ENCODE measurements at regions not wholly inside any gene's neighbourhood (a gene's known extent, or its start where the extent isn't known, plus 50 kb on each side); places are given as distances from the start of the nearest gene placed in this dataset.

GRCh38 chr10:37015498-37015897 lies 109.9 kb upstream of the ANKRD30A start:
- 47% methylated on average over 2 of the region's 2 CpGs; no CpG with 5 or more reads in 1 of the 2 experiments for WGBS, 2 experiments (ENCODE audit: extremely low coverage in 1 of 2, insufficient coverage in 1 of 2, insufficient read length in 1 of 2, insufficient replicate concordance in 2 of 2, low coverage in 1 of 2, low lambda C conversion rate in 2 of 2, missing lambda C conversion rate in 1 of 2)
- H3K79me2 ChIP-seq (ENCODE audit: control insufficient read depth in 1 of 2, insufficient read depth in 2 of 2, low read length in 2 of 2), result no peaks in the 10 kb centered on the region
- H3K56ac ChIP-seq (replicated peaks; ENCODE audit: insufficient read length, low read depth, low read length), result no peak overlapping the region
- FAIRE-seq (no peak), DNase-seq (ENCODE audit: low read depth in 1 of 2, low spot score in 2 of 2) (no peak)
- H3K4me3 ChIP-seq (ENCODE audit: extremely low read depth in 1 of 4, insufficient read depth in 2 of 4, low read depth in 3 of 4, low read length in 4 of 4), result no peak overlapping the region
- H2BK5ac ChIP-seq (ENCODE audit: low read depth, low read length), result no peak overlapping the region
- no peak overlapping the region for H2BK15ac ChIP-seq (ENCODE audit: low read length)
- H3K23ac ChIP-seq (ENCODE audit: insufficient read length), result no peak overlapping the region
- H4K91ac ChIP-seq (replicated peaks; ENCODE audit: insufficient read length, low read length), result no peak overlapping the region
- no peaks in the 10 kb centered on the region for H3K36me3 ChIP-seq (ENCODE audit: control insufficient read depth in 2 of 4, insufficient read depth in 4 of 4, low read length in 3 of 4)
- CTCF ChIA-PET (ENCODE audit: partially characterized antibody), result no interaction called here
- no peak overlapping the region for H4K8ac ChIP-seq (ENCODE audit: extremely low read depth, insufficient read depth, low read length)
- POLR2A ChIA-PET (ENCODE audit: partially characterized antibody), result no interaction called here
- no peak overlapping the region for H3K18ac ChIP-seq (ENCODE audit: extremely low read depth, low read length)
- no peaks in the 10 kb centered on the region for H3K23me2 ChIP-seq (ENCODE audit: low read depth, low read length)
- H3K79me1 ChIP-seq (ENCODE audit: low read depth, low read length), result no peaks in the 10 kb centered on the region
- no peak overlapping the region for H3K27ac ChIP-seq (ENCODE audit: low read depth, low read length)
- H2BK12ac ChIP-seq (ENCODE audit: low read depth, low read length), result no peak overlapping the region
- H3K4me2 ChIP-seq (ENCODE audit: insufficient read depth in 1 of 2, low read depth in 2 of 2, low read length in 2 of 2), result no peak overlapping the region
- no peak overlapping the region for H3K4ac ChIP-seq (replicated peaks; ENCODE audit: insufficient read length, low read depth, low read length)
- no peak overlapping the region for H2BK120ac ChIP-seq (replicated peaks; ENCODE audit: low read depth, low read length)
- H3K4me1 ChIP-seq (replicated peaks in 1 of 4; ENCODE audit: control insufficient read depth in 3 of 4, insufficient read depth in 4 of 4, low read length in 3 of 4), result no peaks in the 10 kb centered on the region
- no peak overlapping the region for H4K5ac ChIP-seq (ENCODE audit: insufficient read length, low read depth, low read length)
- no peak overlapping the region for H2AFZ ChIP-seq (ENCODE audit: low read length)
- no peak overlapping the region for H2AK5ac ChIP-seq (ENCODE audit: low read depth, low read length)
- H3K9me3 ChIP-seq (ENCODE audit: insufficient read depth in 2 of 2, low read depth in 1 of 2, low read length in 1 of 2), result peaks cover 55 to 76% of the 10 kb centered on the region in 2 experiments
- H3K27me3 ChIP-seq (replicated peaks in 1 of 4; ENCODE audit: control insufficient read depth in 3 of 4, extremely low read depth in 1 of 4, insufficient read depth in 3 of 4, low read length in 3 of 4), result no peaks in the 10 kb centered on the region
- no peak overlapping the region for H3K9ac ChIP-seq (replicated peaks in 1 of 4; ENCODE audit: extremely low read depth in 1 of 4, low read depth in 3 of 4, low read length in 3 of 4)
- H2BK20ac ChIP-seq (ENCODE audit: low read length), result no peak overlapping the region
- no peaks in the 10 kb centered on the region for H4K20me1 ChIP-seq (replicated peaks in 1 of 2; ENCODE audit: control insufficient read depth in 1 of 2, insufficient read depth in 2 of 2, low read length in 2 of 2)
- no peak overlapping the region for H3K14ac ChIP-seq (ENCODE audit: insufficient read length)
- TF ChIP-seq SIRT6 (IDR thresholded peaks at IDR 0.05; ENCODE audit: low read length) (no peak), EP300 (IDR thresholded peaks at IDR 0.05; ENCODE audit: borderline replicate concordance in 1 of 2, low read depth in 2 of 2, low read length in 2 of 2) (no peak), SP2 (IDR thresholded peaks at IDR 0.05; ENCODE audit: low read length) (no peak), POU5F1 (IDR thresholded peaks at IDR 0.05; ENCODE audit: low read depth, low read length) (no peak), PHF8 (conservative IDR thresholded peaks at IDR 0.05; ENCODE audit: low read depth, low read length) (no peak), BACH1 (IDR thresholded peaks at IDR 0.05; ENCODE audit: low read length) (no peak), HDAC6 (IDR thresholded peaks at IDR 0.05; ENCODE audit: low read depth, low read length) (no peak), ATF2 (IDR thresholded peaks at IDR 0.05; ENCODE audit: low read length) (no peak), JUND (IDR thresholded peaks at IDR 0.05; ENCODE audit: low read length) (no peak), CTCF (IDR thresholded peaks at IDR 0.05; ENCODE audit: control extremely low read depth in 1 of 3, insufficient read depth in 1 of 3, low read depth in 1 of 3, low read length in 3 of 3) (no peak), EGR1 (IDR thresholded peaks at IDR 0.05; ENCODE audit: borderline replicate concordance, low read depth, low read length) (no peak)
